ENCODE measurements at regions not wholly inside any gene's neighbourhood (a gene's known extent, or its start where the extent isn't known, plus 50 kb on each side); places are given as distances from the start of the nearest gene placed in this dataset.
"Not testable (repeated sequence)": the region's sequence is repeated elsewhere in the genome, so short reads cannot be mapped to it uniquely, and the experiment has no call there.

GRCh38 chr22:22772396-22772795, 115.2 kb upstream of the IGLL5 start:
- DNase-seq (ENCODE audit: low spot score): no peak
- in situ Hi-C loops (cut with MboI; ENCODE audit: low pct_unique_long_range_greater_than_20kb, low sequenced_read_pairs, unreplicated experiment): no loop called here
- no peak for TF ChIP-seq CTCF (IDR thresholded peaks at IDR 0.05; ENCODE audit: extremely low read depth, insufficient read depth, missing control alignments)

- DNase-seq (ENCODE audit: low spot score): no peak
- in situ Hi-C loops (cut with MboI; ENCODE audit: low pct_unique_long_range_greater_than_20kb, low sequenced_read_pairs, unreplicated experiment): no loop called here
- TF ChIP-seq CTCF (IDR thresholded peaks at IDR 0.05; ENCODE audit: extremely low read depth, insufficient read depth, missing control alignments): no peak
These were observed 114.7 kb upstream of the IGLL5 start for GRCh38 chr22:22772883-22773282.

DNA sequence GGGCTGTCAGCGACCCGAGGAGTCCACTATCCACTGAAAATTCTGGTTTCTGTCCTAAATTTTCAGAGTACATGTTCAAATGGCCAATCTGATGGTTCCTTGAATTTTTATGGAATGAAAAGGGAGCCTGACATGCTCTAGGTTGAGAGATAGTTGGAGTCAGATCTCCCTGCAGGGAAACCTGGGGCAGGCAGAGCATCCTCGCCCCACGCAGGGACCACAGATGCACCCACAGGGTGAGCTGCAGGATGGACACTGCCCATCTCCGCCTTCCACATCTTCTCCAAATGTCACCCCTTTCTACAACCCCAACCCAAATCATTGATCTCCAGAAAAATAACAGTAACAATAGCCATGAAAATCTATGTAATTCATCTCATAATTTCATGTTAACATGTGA, 114.2 kb upstream of the IGLL5 start:
- in situ Hi-C loops (cut with MboI; ENCODE audit: low pct_unique_long_range_greater_than_20kb, low sequenced_read_pairs, unreplicated experiment): no loop called here
- TF ChIP-seq CTCF (IDR thresholded peaks at IDR 0.05; ENCODE audit: extremely low read depth, insufficient read depth, missing control alignments): no peak
- DNase-seq (ENCODE audit: low spot score): no peak

GRCh38 chr22:22773979-22774604, 113.5 kb upstream of the IGLL5 start:
- no peak for DNase-seq (ENCODE audit: low spot score)
- in situ Hi-C loops (cut with MboI; ENCODE audit: low pct_unique_long_range_greater_than_20kb, low sequenced_read_pairs, unreplicated experiment): no loop called here

GRCh38 chr22:22774762-22775161, 112.9 kb upstream of the IGLL5 start:
- DNase-seq (ENCODE audit: low spot score); in situ Hi-C loops (cut with MboI; ENCODE audit: low pct_unique_long_range_greater_than_20kb, low sequenced_read_pairs, unreplicated experiment): not testable (repeated sequence)

More at GRCh38 chr22:22773979-22774604, 113.5 kb upstream of the IGLL5 start:
- TF ChIP-seq CTCF (IDR thresholded peaks at IDR 0.05; ENCODE audit: extremely low read depth, insufficient read depth, missing control alignments): no peak

DNA sequence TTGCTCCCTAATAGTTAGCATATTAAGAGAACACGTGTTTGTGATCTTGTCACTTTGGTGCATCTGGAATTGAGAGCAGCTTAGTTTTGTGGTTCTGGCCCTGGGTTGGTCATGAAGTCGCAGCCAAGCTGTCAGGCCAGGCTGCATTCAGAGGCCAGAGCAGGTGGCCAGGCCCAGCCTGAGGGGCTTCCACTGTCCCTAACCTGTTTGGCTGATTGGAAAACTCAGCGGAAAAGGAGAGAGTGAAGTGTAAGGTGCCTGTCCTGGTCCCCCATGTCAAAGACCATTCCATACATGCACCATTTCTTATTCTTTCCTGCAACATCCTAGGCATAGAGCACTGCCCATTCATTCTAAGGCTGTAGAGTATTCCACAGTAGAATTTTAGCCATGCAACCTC, 111.5 kb upstream of the IGLL5 start:
- no peak for TF ChIP-seq CTCF (IDR thresholded peaks at IDR 0.05; ENCODE audit: extremely low read depth, insufficient read depth, missing control alignments)
- DNase-seq (ENCODE audit: low spot score): no peak
- in situ Hi-C loops (cut with MboI; ENCODE audit: low pct_unique_long_range_greater_than_20kb, low sequenced_read_pairs, unreplicated experiment): no loop called here

DNA sequence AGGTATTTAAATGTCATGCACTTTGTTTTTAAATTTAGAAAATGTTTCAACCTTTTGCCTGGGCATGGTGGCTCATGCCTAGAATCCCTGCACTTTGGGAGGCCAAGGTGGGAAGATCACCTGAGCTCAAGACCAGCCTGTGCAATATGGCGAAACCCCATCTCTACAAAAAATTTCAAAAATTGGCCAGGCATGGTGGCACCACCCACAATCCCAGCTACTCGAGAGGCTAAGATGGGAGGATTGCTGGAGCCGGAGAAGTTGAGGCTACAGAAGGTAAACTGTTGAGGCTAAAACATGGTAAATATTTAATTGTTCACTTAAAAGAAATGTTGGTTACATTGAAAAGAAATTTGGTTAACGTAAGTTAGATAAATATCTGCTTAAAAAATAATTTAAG, 108.4 kb upstream of the IGLL5 start:
- in situ Hi-C loops (cut with MboI; ENCODE audit: low pct_unique_long_range_greater_than_20kb, low sequenced_read_pairs, unreplicated experiment): no loop called here
- DNase-seq (ENCODE audit: low spot score): no peak
- no peak for TF ChIP-seq CTCF (IDR thresholded peaks at IDR 0.05; ENCODE audit: extremely low read depth, insufficient read depth, missing control alignments)
